H1 (cell line): ENCODE measurements at regions not wholly inside any gene's neighbourhood (a gene's known extent, or its start where the extent isn't known, plus 50 kb on each side); places are given as distances from the start of the nearest gene placed in this dataset.

Source experiments
- BCL11A ChIP-seq, 2 experiments: IDR thresholded peaks; one replicate each; pipeline ENCODE4 v1.6.1; 2011; ENCODE audit warnings: low read depth in 2 of 2, low read length in 2 of 2, mild to moderate bottlenecking in 2 of 2
- CEBPB ChIP-seq: IDR thresholded peaks from 2 replicates; pipeline ENCODE4 v1.6.1; 2012; ENCODE audit warnings: low read depth, low read length
- CHD7 ChIP-seq: fragments of 300-600 bp; sonication (generic); IDR thresholded peaks from 2 replicates; pipeline ENCODE4 v1.7.1; 2012; ENCODE audit warnings: low read length, moderate library complexity, mild to moderate bottlenecking, inconsistent platforms; ENCODE audit not compliant: insufficient replicate concordance
- CTCF ChIP-seq, 3 experiments: IDR thresholded peaks; 1 replicate in 2 of 3; 2 replicates in 1 of 3; pipeline versions ENCODE4 v1.5.1 to v1.6.1; 2011; ENCODE audit warnings: low read length in 3 of 3, mild to moderate bottlenecking in 3 of 3, inconsistent platforms in 2 of 3, low read depth in 1 of 3, moderate library complexity in 1 of 3; ENCODE audit not compliant: insufficient read depth in 1 of 3; ENCODE audit errors: control extremely low read depth in 1 of 3
- EGR1 ChIP-seq: IDR thresholded peaks from 2 replicates; pipeline ENCODE4 v1.6.1; 2011; ENCODE audit warnings: low read depth, low read length, borderline replicate concordance
- MAX ChIP-seq: IDR thresholded peaks from 2 replicates; pipeline ENCODE4 v1.6.1; 2012; ENCODE audit warnings: inconsistent platforms
- POLR2A ChIP-seq, 2 experiments: IDR thresholded peaks; 1 replicate in 1 of 2; 2 replicates in 1 of 2; pipeline ENCODE4 v1.6.1; 2011; ENCODE audit warnings: low read depth in 2 of 2, low read length in 2 of 2, mild to moderate bottlenecking in 2 of 2; ENCODE audit errors: control extremely low read depth in 1 of 2
- RNF2 ChIP-seq: fragments of 200-900, 300-1000 bp; sonication (generic); IDR thresholded peaks from 2 replicates; pipeline ENCODE4 v1.7.1; 2016; ENCODE audit warnings: borderline replicate concordance, low read depth, mild to moderate bottlenecking, antibody characterized with exemption, low read length; ENCODE audit not compliant: poor library complexity, severe bottlenecking; ENCODE audit errors: missing control alignments
- SRF ChIP-seq: IDR thresholded peaks from 2 replicates; pipeline ENCODE4 v1.6.1; 2011; ENCODE audit warnings: mild to moderate bottlenecking, low read depth, low read length, moderate library complexity
- TAF1 ChIP-seq: IDR thresholded peaks from 2 replicates; pipeline ENCODE4 v1.6.1; 2011; ENCODE audit warnings: mild to moderate bottlenecking, low read depth, low read length
- TAF7 ChIP-seq: optimal IDR thresholded peaks from 2 replicates; pipeline ENCODE3; 2011; ENCODE audit warnings: low read depth, mild to moderate bottlenecking, inconsistent platforms, low read length, moderate library complexity, borderline replicate concordance
- TEAD4 ChIP-seq: IDR thresholded peaks from 2 replicates; pipeline ENCODE4 v1.6.1; 2012; ENCODE audit warnings: low read depth, low read length, inconsistent platforms, mixed read lengths

GRCh38 chrX:125507119-125507518 lies 187.4 kb downstream of the TEX13C start:
- TF ChIP-seq SRF (no peak), BCL11A (IDR thresholded peaks at IDR 0.05; ENCODE audit: low read depth in 2 of 2, low read length in 2 of 2) (no peak), POLR2A (IDR thresholded peaks at IDR 0.05; ENCODE audit: control extremely low read depth in 1 of 2, low read depth in 2 of 2, low read length in 2 of 2) (no peak), EGR1 (no peak), TEAD4 (no peak), CTCF (IDR thresholded peaks at IDR 0.05; ENCODE audit: control extremely low read depth in 1 of 3, insufficient read depth in 1 of 3, low read depth in 1 of 3, low read length in 3 of 3) (no peak), CHD7 (no peak), TAF1 (no peak), MAX (no peak), CEBPB (no peak), RNF2 (no peak), TAF7 (no peak)
